HEK293 (cell line): ENCODE measurements at regions not wholly inside any gene's neighbourhood (a gene's known extent, or its start where the extent isn't known, plus 50 kb on each side); places are given as distances from the start of the nearest gene placed in this dataset.

ENCODE experiments used
- CTCF ChIA-PET: fragments of 350-600 bp; formaldehyde crosslinking; extraction: SDS; loops from one replicate; lab custom pipeline; 2021; ENCODE audit warnings: antibody characterized with exemption; lab: Yijun Ruan, JAX
- POLR2A ChIA-PET: fragments of 300-600 bp; formaldehyde crosslinking; extraction: SDS; loops from one replicate; lab custom pipeline; 2020; ENCODE audit warnings: antibody characterized with exemption, inconsistent platforms; lab: Yijun Ruan, JAX
- H3K27ac ChIP-seq: fragments of 200-500 bp; sonication (Bioruptor generic); 2 replicates; pipeline ENCODE4 v1.5.1; 2014; ENCODE audit warnings: low read depth, low read length, control low read depth, inconsistent platforms; ENCODE audit errors: extremely low read depth
- H3K36me3 ChIP-seq, 2 experiments: fragments of 200-500 bp in 1 of 2; sonication (Bioruptor generic) in 1 of 2; 1 replicate in 1 of 2; 2 replicates in 1 of 2; pipeline ENCODE4 v1.5.1; 2014 to 2017; ENCODE audit warnings: inconsistent platforms in 2 of 2, low read length in 2 of 2; ENCODE audit not compliant: control insufficient read depth in 2 of 2, insufficient read depth in 1 of 2
- H3K4me1 ChIP-seq: fragments of 200-500 bp; sonication (Bioruptor generic); 2 replicates; pipeline ENCODE4 v1.5.1; 2014; ENCODE audit warnings: mild to moderate bottlenecking, low read length, inconsistent platforms; ENCODE audit not compliant: control insufficient read depth, insufficient read depth
- H3K4me3 ChIP-seq: 2 replicates; pipeline ENCODE4 v1.5.1; 2011; ENCODE audit warnings: low read depth, mild to moderate bottlenecking, control low read depth, low read length, moderate library complexity
- H3K9me3 ChIP-seq: fragments of 200-500 bp; sonication (Bioruptor generic); 2 replicates; pipeline ENCODE4 v1.5.1; 2014; ENCODE audit warnings: low read depth, low read length, inconsistent platforms; ENCODE audit not compliant: control insufficient read depth, insufficient read depth
- BCL11B ChIP-seq: fragments of 450-650 bp; formaldehyde crosslinking; IDR thresholded peaks from 2 replicates; pipeline ENCODE4 v1.5.1; 2016; ENCODE audit warnings: low read depth, missing biosample characterization, missing genetic modification characterization
- KLF1 ChIP-seq: fragments of 450-650 bp; formaldehyde crosslinking; IDR thresholded peaks from 2 replicates; pipeline ENCODE4 v1.5.1; 2016; ENCODE audit warnings: missing biosample characterization, missing genetic modification characterization
- KLF7 ChIP-seq: fragments of 450-650 bp; formaldehyde crosslinking; IDR thresholded peaks from 2 replicates; pipeline ENCODE4 v1.5.1; 2016; ENCODE audit warnings: missing biosample characterization, missing genetic modification characterization, borderline replicate concordance
- ZIC2 ChIP-seq: fragments of 450-650 bp; formaldehyde crosslinking; IDR thresholded peaks from 2 replicates; pipeline ENCODE4 v1.5.1; 2016; ENCODE audit warnings: missing biosample characterization, missing genetic modification characterization
- ZNF121 ChIP-seq: fragments of 450-650 bp; formaldehyde crosslinking; IDR thresholded peaks from 2 replicates; pipeline ENCODE4 v1.5.1; 2016; ENCODE audit warnings: missing biosample characterization, missing genetic modification characterization
- ZNF416 ChIP-seq: fragments of 450-650 bp; formaldehyde crosslinking; IDR thresholded peaks from 2 replicates; pipeline ENCODE4 v1.5.1; 2016; ENCODE audit warnings: missing biosample characterization, missing genetic modification characterization
- ZNF426 ChIP-seq: fragments of 450-650 bp; formaldehyde crosslinking; IDR thresholded peaks from 2 replicates; pipeline ENCODE4 v1.5.1; 2017; ENCODE audit warnings: missing biosample characterization, missing genetic modification characterization, mild to moderate bottlenecking, inconsistent platforms, moderate library complexity
- ZNF48 ChIP-seq: fragments of 450-650 bp; formaldehyde crosslinking; IDR thresholded peaks from 2 replicates; pipeline ENCODE4 v1.5.1; 2016; ENCODE audit warnings: missing biosample characterization, missing genetic modification characterization
- ZNF623 ChIP-seq: fragments of 450-650 bp; formaldehyde crosslinking; IDR thresholded peaks from 2 replicates; pipeline ENCODE4 v1.5.1; 2016; ENCODE audit warnings: missing biosample characterization, missing genetic modification characterization
- ZNF624 ChIP-seq: fragments of 450-650 bp; formaldehyde crosslinking; IDR thresholded peaks from 2 replicates; pipeline ENCODE4 v1.5.1; 2017; ENCODE audit warnings: missing biosample characterization, missing genetic modification characterization
- ZNF654 ChIP-seq: fragments of 450-650 bp; formaldehyde crosslinking; IDR thresholded peaks from 2 replicates; pipeline ENCODE4 v1.5.1; 2016; ENCODE audit warnings: low read depth, missing biosample characterization, missing genetic modification characterization
- ZNF660 ChIP-seq: fragments of 450-650 bp; IDR thresholded peaks from 2 replicates; pipeline ENCODE4 v1.5.1; 2018; ENCODE audit warnings: missing biosample characterization, mild to moderate bottlenecking, missing genetic modification characterization
- ZNF677 ChIP-seq: fragments of 450-650 bp; IDR thresholded peaks from 2 replicates; pipeline ENCODE4 v1.5.0; 2018; ENCODE audit warnings: missing biosample characterization, mild to moderate bottlenecking, missing genetic modification characterization, moderate library complexity
- ZNF701 ChIP-seq: fragments of 450-650 bp; formaldehyde crosslinking; IDR thresholded peaks from 2 replicates; pipeline ENCODE4 v1.5.1; 2016; ENCODE audit warnings: missing biosample characterization, missing genetic modification characterization
- ZNF785 ChIP-seq: fragments of 450-650 bp; formaldehyde crosslinking; IDR thresholded peaks from 2 replicates; pipeline ENCODE4 v1.5.1; 2016; ENCODE audit warnings: missing biosample characterization, missing genetic modification characterization
- ZSCAN16 ChIP-seq: fragments of 450-650 bp; formaldehyde crosslinking; IDR thresholded peaks from 2 replicates; pipeline ENCODE4 v1.5.1; 2016; ENCODE audit warnings: missing biosample characterization, missing genetic modification characterization
- ZSCAN30 ChIP-seq: fragments of 450-650 bp; IDR thresholded peaks from 2 replicates; pipeline ENCODE4 v1.5.1; 2018; ENCODE audit warnings: missing biosample characterization, mild to moderate bottlenecking, missing genetic modification characterization, moderate library complexity
- ZXDB ChIP-seq: fragments of 450-650 bp; formaldehyde crosslinking; IDR thresholded peaks from 2 replicates; pipeline ENCODE4 v1.5.1; 2016; ENCODE audit warnings: missing biosample characterization, missing genetic modification characterization
- TF ChIP-seq, protein P1 (sequence below): fragments of 450-650 bp; formaldehyde crosslinking; IDR thresholded peaks from 2 replicates; pipeline ENCODE4 v1.5.1; 2016; ENCODE audit warnings: missing biosample characterization, missing genetic modification characterization
- TF ChIP-seq, protein P2 (sequence below): fragments of 450-650 bp; formaldehyde crosslinking; IDR thresholded peaks from 2 replicates; pipeline ENCODE4 v1.5.1; 2016; ENCODE audit warnings: missing biosample characterization, missing genetic modification characterization
- TF ChIP-seq, protein P3 (sequence below): fragments of 450-650 bp; formaldehyde crosslinking; IDR thresholded peaks from 2 replicates; pipeline ENCODE4 v1.5.1; 2016; ENCODE audit warnings: missing biosample characterization, missing genetic modification characterization, borderline replicate concordance
- TF ChIP-seq, protein P4 (sequence below): fragments of 450-650 bp; formaldehyde crosslinking; IDR thresholded peaks from 2 replicates; pipeline ENCODE4 v1.5.1; 2016; ENCODE audit warnings: missing biosample characterization, missing genetic modification characterization

DNA sequence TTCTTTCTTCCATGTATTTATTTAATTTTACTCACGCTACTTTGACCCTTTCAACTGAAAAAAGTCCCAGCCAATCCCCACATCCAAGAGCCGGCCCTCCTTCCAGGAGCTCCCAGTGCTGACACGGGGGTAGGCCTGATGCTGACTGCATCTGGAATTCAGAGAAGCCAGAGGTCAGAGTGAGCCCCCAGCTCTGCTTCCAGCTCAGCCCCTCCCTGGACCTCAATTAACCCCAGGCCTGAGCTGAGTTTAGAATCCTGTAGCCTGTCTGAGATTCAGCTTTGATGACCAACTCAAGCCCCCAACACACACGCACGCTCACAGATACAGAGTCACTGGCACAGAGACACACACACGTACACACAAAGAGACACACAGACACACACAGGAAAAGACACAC, 247.9 kb downstream of the NPHP4 start:
- Histone ChIP-seq H3K4me1 (no peaks in the 10 kb centered on the region), H3K4me3 (no peak overlapping the region), H3K27ac (no peak overlapping the region), H3K36me3 (no peaks in the 10 kb centered on the region), H3K9me3 (no peaks in the 10 kb centered on the region)
- ChIA-PET POLR2A (no interaction called here), CTCF (interaction anchor here (0.5 to 2.6 kb wide), 3 partner anchors 68 to 234 kb away, joined by 3 to 32 read pairs (median 3); no protein-coding TSS in a partner anchor)
- TF ChIP-seq ZIC2 (tag by site-specific recombination) (no peak), ZSCAN30 (no peak), ZNF416 (tag by site-specific recombination) (no peak), ZXDB (tag by site-specific recombination) (no peak), ZNF624 (tag by site-specific recombination) (no peak), ZNF121 (tag by site-specific recombination) (no peak), ZSCAN16 (no peak), KLF1 (tag by site-specific recombination) (no peak), ZNF426 (tag by site-specific recombination) (no peak), ZNF48 (no peak), ZNF660 (tag by site-specific recombination) (no peak), BCL11B (tag by site-specific recombination) (no peak), ZNF677 (no peak), ZNF785 (no peak)
- TF ChIP-seq, protein P1, sequence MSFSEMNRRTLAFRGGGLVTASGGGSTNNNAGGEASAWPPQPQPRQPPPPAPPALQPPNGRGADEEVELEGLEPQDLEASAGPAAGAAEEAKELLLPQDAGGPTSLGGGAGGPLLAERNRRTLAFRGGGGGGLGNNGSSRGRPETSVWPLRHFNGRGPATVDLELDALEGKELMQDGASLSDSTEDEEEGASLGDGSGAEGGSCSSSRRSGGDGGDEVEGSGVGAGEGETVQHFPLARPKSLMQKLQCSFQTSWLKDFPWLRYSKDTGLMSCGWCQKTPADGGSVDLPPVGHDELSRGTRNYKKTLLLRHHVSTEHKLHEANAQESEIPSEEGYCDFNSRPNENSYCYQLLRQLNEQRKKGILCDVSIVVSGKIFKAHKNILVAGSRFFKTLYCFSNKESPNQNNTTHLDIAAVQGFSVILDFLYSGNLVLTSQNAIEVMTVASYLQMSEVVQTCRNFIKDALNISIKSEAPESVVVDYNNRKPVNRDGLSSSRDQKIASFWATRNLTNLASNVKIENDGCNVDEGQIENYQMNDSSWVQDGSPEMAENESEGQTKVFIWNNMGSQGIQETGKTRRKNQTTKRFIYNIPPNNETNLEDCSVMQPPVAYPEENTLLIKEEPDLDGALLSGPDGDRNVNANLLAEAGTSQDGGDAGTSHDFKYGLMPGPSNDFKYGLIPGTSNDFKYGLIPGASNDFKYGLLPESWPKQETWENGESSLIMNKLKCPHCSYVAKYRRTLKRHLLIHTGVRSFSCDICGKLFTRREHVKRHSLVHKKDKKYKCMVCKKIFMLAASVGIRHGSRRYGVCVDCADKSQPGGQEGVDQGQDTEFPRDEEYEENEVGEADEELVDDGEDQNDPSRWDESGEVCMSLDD (tag by site-specific recombination), result no peak
- TF ChIP-seq, protein P2, sequence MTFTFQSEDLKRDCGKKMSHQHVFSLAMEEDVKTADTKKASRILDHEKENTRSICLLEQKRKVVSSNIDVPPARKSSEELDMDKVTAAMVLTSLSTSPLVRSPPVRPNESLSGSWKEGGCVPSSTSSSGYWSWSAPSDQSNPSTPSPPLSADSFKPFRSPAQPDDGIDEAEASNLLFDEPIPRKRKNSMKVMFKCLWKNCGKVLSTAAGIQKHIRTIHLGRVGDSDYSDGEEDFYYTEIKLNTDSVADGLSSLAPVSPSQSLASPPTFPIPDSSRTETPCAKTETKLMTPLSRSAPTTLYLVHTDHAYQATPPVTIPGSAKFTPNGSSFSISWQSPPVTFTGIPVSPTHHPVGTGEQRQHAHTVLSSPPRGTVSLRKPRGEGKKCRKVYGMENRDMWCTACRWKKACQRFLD (tag by site-specific recombination), result no peak
- TF ChIP-seq, protein P3, sequence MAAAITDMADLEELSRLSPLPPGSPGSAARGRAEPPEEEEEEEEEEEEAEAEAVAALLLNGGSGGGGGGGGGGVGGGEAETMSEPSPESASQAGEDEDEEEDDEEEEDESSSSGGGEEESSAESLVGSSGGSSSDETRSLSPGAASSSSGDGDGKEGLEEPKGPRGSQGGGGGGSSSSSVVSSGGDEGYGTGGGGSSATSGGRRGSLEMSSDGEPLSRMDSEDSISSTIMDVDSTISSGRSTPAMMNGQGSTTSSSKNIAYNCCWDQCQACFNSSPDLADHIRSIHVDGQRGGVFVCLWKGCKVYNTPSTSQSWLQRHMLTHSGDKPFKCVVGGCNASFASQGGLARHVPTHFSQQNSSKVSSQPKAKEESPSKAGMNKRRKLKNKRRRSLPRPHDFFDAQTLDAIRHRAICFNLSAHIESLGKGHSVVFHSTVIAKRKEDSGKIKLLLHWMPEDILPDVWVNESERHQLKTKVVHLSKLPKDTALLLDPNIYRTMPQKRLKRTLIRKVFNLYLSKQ, result no peak

DNA sequence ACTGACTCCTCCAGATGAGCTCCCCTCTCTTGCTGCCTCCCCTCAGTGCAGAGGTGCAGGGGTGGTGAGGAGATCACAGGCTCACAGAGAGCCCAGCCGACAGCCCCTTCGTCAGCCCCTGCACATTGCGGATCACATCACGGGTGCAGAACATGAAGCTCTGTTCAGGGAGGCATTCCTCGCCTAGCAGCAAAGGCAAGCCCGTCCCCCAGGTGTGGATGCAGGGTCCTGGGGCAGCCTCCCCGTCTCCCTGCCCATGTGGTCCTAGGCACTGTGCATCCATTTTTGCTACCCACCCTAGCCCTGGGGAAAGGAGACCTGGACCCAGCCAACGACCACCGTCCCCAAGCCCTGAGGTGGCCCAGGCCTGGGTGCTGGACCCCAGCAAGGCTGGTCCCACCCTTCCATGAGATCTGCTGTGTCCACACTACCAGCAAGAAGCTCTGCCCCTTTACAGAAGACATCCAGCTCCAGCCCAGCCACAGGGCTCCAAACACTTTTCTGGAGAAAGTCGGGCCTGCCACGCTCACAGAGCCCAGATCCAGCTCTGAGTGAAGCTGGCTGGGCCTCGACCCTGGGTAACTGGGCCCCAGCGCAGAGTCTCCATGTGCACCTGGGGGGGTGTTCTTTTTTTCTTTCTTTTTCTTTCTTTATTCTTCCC, 248.7 kb downstream of the NPHP4 start:
- POLR2A ChIA-PET, result no interaction called here
- no peak for TF ChIP-seq ZNF701 (tag by site-specific recombination)
- no peak for TF ChIP-seq ZNF623 (tag by site-specific recombination)
- TF ChIP-seq, protein P4, sequence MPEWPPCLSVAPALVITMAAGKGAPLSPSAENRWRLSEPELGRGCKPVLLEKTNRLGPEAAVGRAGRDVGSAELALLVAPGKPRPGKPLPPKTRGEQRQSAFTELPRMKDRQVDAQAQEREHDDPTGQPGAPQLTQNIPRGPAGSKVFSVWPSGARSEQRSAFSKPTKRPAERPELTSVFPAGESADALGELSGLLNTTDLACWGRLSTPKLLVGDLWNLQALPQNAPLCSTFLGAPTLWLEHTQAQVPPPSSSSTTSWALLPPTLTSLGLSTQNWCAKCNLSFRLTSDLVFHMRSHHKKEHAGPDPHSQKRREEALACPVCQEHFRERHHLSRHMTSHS (tag by site-specific recombination), result no peak
- TF ChIP-seq KLF7 (tag by site-specific recombination), result no peak
- no peak for TF ChIP-seq ZNF654 (tag by site-specific recombination)
- TF ChIP-seq, all 188 proteins: peak for 0
- Histone ChIP-seq H3K9me3 (no peaks in the 10 kb centered on the region), H3K27ac (no peak overlapping the region), H3K4me1 (no peaks in the 10 kb centered on the region), H3K4me3 (no peak overlapping the region), H3K36me3 (no peaks in the 10 kb centered on the region)
- CTCF ChIA-PET, result no interaction called here
